Endothelial cell of umbilical vein (primary cell): ENCODE measurements at regions not wholly inside any gene's neighbourhood (a gene's known extent, or its start where the extent isn't known, plus 50 kb on each side); places are given as distances from the start of the nearest gene placed in this dataset.

ENCODE experiments used
- BruUV-seq: library from RNA; stranded (reverse); fragments of 400-500 nt; replicated peaks from 2 replicates; lab custom pipeline; 2021; lab: Mats Ljungman, UMichigan
- CTCF ChIA-PET: fragments of 300-600, 350-600 bp; sonication (Branson Sonifier 250); formaldehyde crosslinking; loops from one replicate; lab custom pipeline; 2021; ENCODE audit warnings: antibody characterized with exemption, inconsistent platforms; lab: Charles Lee
- POLR2A ChIA-PET: fragments of 300-600, 350-600 bp; sonication (Branson Sonifier 250); formaldehyde crosslinking; loops from one replicate; lab custom pipeline; 2021; ENCODE audit warnings: antibody characterized with exemption, inconsistent platforms; lab: Charles Lee
- DNase-seq: peaks from one replicate; pipeline ENCODE4 v3.0.0-alpha.2; 2011; ENCODE audit warnings: low read depth, low spot score
- FAIRE-seq: peaks from 2 replicates; lab custom pipeline; 2011; peaks lifted over from hg19 to GRCh38; lab: Jason Lieb, UNC
- H2AFZ ChIP-seq: 2 replicates; pipeline ENCODE4 v1.6.0; 2012; ENCODE audit warnings: low read depth, low read length, control low read depth, inconsistent platforms
- H3K27ac ChIP-seq: 2 replicates; pipeline ENCODE4 v1.5.1; 2011; ENCODE audit warnings: low read depth, mild to moderate bottlenecking, control low read depth, low read length, moderate library complexity; ENCODE audit not compliant: insufficient read depth
- H3K27me3 ChIP-seq, 2 experiments: 2 replicates each; pipeline versions ENCODE4 v1.6.0 to v1.6.1; 2011; ENCODE audit warnings: low read length in 2 of 2, mixed read lengths in 1 of 2; ENCODE audit not compliant: control insufficient read depth in 2 of 2, insufficient read depth in 2 of 2
- H3K36me3 ChIP-seq, 2 experiments: 2 replicates in 1 of 2; 3 replicates in 1 of 2; pipeline ENCODE4 v1.5.1; 2011; ENCODE audit warnings: low read length in 2 of 2, mild to moderate bottlenecking in 1 of 2, moderate library complexity in 1 of 2; ENCODE audit not compliant: control insufficient read depth in 2 of 2, insufficient read depth in 2 of 2; ENCODE audit errors: extremely low read depth in 1 of 2
- H3K4me1 ChIP-seq: 3 replicates; pipeline ENCODE4 v1.5.1; 2011; ENCODE audit warnings: mild to moderate bottlenecking, low read length; ENCODE audit not compliant: control insufficient read depth, insufficient read depth; ENCODE audit errors: extremely low read depth
- H3K4me2 ChIP-seq: 2 replicates; pipeline ENCODE4 v1.6.1; 2011; ENCODE audit warnings: low read length, control low read depth, mixed read lengths; ENCODE audit not compliant: insufficient read depth
- H3K4me3 ChIP-seq, 3 experiments: fragments of 200-600 bp in 1 of 3; sonication (generic), shearing (Covaris generic) in 1 of 3; replicated peaks in 1 of 3; 2 replicates each; pipeline ENCODE4 v1.5.1; 2011 to 2016; ENCODE audit warnings: control low read depth in 3 of 3, low read length in 3 of 3, mild to moderate bottlenecking in 2 of 3, inconsistent platforms in 1 of 3, low read depth in 1 of 3, moderate library complexity in 1 of 3; ENCODE audit not compliant: insufficient read depth in 1 of 3
- H3K79me2 ChIP-seq: 2 replicates; pipeline ENCODE4 v1.6.0; 2012; ENCODE audit warnings: low read length, inconsistent platforms; ENCODE audit not compliant: control insufficient read depth, insufficient read depth
- H3K9ac ChIP-seq: replicated peaks from 2 replicates; pipeline ENCODE3; 2011; ENCODE audit warnings: low read length, control low read depth; ENCODE audit not compliant: insufficient read depth; ENCODE audit errors: extremely low read depth
- H3K9me1 ChIP-seq: replicated peaks from 3 replicates; pipeline ENCODE4 v1.6.0; 2011; ENCODE audit warnings: mild to moderate bottlenecking, low read length; ENCODE audit not compliant: control insufficient read depth, insufficient read depth; ENCODE audit errors: extremely low read depth
- H3K9me3 ChIP-seq: replicated peaks from 2 replicates; pipeline ENCODE4 v1.5.1; 2012; ENCODE audit warnings: low read length, inconsistent platforms; ENCODE audit not compliant: control insufficient read depth, insufficient read depth
- H4K20me1 ChIP-seq: replicated peaks from 2 replicates; pipeline ENCODE3; 2011; ENCODE audit warnings: mild to moderate bottlenecking, low read length; ENCODE audit not compliant: control insufficient read depth, insufficient read depth; ENCODE audit errors: extremely low read depth
- EZH2 ChIP-seq: IDR thresholded peaks from 2 replicates; pipeline ENCODE4 v1.6.1; 2012; ENCODE audit warnings: borderline replicate concordance, low read depth, mild to moderate bottlenecking, moderate library complexity, low read length, inconsistent platforms; ENCODE audit not compliant: severe bottlenecking
- FOS ChIP-seq: IDR thresholded peaks from 2 replicates; pipeline ENCODE4 v1.6.1; 2011; ENCODE audit warnings: mild to moderate bottlenecking, low read length, moderate library complexity, borderline replicate concordance; ENCODE audit not compliant: insufficient read depth
- GATA2 ChIP-seq: IDR thresholded peaks from 2 replicates; pipeline ENCODE4 v1.7.0; 2011; ENCODE audit warnings: low read depth, mild to moderate bottlenecking, moderate library complexity, mixed read lengths, low read length; ENCODE audit not compliant: insufficient read length, insufficient read depth
- JUN ChIP-seq: IDR thresholded peaks from 2 replicates; pipeline ENCODE4 v1.6.1; 2011; ENCODE audit warnings: borderline replicate concordance, low read depth; ENCODE audit not compliant: insufficient read length, insufficient read depth
- MYC ChIP-seq: IDR thresholded peaks from one replicate; pipeline ENCODE4 v1.6.1; 2011; ENCODE audit warnings: mild to moderate bottlenecking, low read depth, low read length
- POLR2A ChIP-seq: IDR thresholded peaks from 2 replicates; pipeline ENCODE4 v1.6.1; 2012; ENCODE audit warnings: low read depth, mild to moderate bottlenecking, control low read depth, low read length
- POLR2AphosphoS5 ChIP-seq: IDR thresholded peaks from 2 replicates; pipeline ENCODE4 v1.6.1; 2012; ENCODE audit warnings: low read depth, mild to moderate bottlenecking, control low read depth, low read length, moderate library complexity; ENCODE audit not compliant: insufficient read depth
- dilution Hi-C: fragments of 300-500 bp; cut with MboI; formaldehyde crosslinking; loops from one replicate; pipeline ENCODE4 v1.15.0; 2019; ENCODE audit warnings: low sequenced_read_pairs; ENCODE audit not compliant: extremely low pct_ligation_motif_present
- intact Hi-C: fragments of 100-400 bp; cut with micrococcal nuclease; formaldehyde crosslinking; loops from one replicate; pipeline ENCODE4 v1.10.0; 2022
- TF ChIP-seq, protein P1 (sequence below): IDR thresholded peaks from 2 replicates; pipeline ENCODE4 v1.6.1; 2011; ENCODE audit not compliant: insufficient read depth, insufficient read length
- TF ChIP-seq, protein P2 (sequence below), 2 donors: IDR thresholded peaks; 1 replicate in 1 of 2; 2 replicates in 1 of 2; pipeline ENCODE4 v1.5.1; 2011; ENCODE audit warnings: low read length in 2 of 2, mild to moderate bottlenecking in 2 of 2, moderate library complexity in 2 of 2, control low read depth in 1 of 2, inconsistent platforms in 1 of 2, low read depth in 1 of 2; ENCODE audit not compliant: insufficient read depth in 1 of 2; ENCODE audit errors: extremely low read depth in 1 of 2

DNA sequence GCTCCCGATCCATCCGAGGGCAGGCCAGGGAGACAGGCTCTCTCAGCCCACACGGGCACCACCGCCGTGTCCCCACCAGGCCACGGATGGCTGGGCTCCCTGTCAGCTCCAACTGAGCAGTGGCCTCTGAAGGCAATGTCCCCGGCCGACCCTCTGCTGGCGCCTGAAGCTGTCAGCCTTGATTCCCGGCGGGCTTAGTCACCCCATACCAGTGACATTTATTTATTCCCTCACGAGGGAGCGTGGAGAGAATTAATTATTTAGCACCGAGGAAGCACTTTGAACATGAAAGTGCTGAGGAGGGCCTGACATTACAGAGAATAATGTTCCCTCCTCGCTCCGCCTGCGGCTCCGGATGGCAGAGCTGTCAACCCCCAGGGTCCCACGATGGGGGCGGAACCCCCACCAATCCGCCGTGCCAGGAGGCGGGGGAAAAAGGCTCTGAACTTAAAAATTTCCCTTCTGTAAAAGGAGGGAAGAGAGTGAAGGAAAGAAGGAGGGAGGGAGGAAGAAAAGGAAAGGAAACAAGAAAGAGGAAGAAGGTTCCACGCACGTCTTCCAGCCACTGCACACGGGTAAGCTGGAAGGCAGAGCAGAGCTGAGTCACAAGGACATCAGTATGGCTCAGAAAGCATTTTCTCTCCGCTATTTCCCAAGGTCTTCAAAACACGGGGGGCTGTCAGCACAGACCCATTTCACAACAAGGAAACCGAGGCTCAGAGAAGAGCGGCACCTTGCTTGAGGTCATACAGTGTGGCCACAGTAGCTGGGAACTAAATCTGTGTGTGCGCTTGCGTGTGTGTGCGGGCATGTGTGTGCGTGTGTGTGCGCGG, 108.7 kb upstream of the NCOR2 start:
- no peaks in the 10 kb centered on the region for H3K36me3 ChIP-seq
- no peaks in the 10 kb centered on the region for H3K9me3 ChIP-seq
- dilution Hi-C loops = loop anchor here (25.0 kb wide), 1 partner anchor 114 kb away; the partner anchor contains the start of gene NCOR2
- CTCF ChIA-PET = no interaction called here
- no peaks in the 10 kb centered on the region for H3K9me1 ChIP-seq
- TF ChIP-seq MYC = no peak
- BruUV-seq = no TSS peak
- H3K27me3 ChIP-seq = no peaks in the 10 kb centered on the region
- no peak overlapping the region for H3K9ac ChIP-seq
- no peak for FAIRE-seq
- H3K79me2 ChIP-seq = no peaks in the 10 kb centered on the region
- H3K27ac ChIP-seq = no peak overlapping the region
- no peaks in the 10 kb centered on the region for H4K20me1 ChIP-seq
- intact Hi-C loops = no loop called here
- DNase-seq = no peak
- POLR2A ChIA-PET = no interaction called here
- peaks cover 9% of the 10 kb centered on the region for H3K4me1 ChIP-seq
- no peak overlapping the region for H3K4me2 ChIP-seq
- H2AFZ ChIP-seq = no peak overlapping the region
- no peak overlapping the region for H3K4me3 ChIP-seq

DNA sequence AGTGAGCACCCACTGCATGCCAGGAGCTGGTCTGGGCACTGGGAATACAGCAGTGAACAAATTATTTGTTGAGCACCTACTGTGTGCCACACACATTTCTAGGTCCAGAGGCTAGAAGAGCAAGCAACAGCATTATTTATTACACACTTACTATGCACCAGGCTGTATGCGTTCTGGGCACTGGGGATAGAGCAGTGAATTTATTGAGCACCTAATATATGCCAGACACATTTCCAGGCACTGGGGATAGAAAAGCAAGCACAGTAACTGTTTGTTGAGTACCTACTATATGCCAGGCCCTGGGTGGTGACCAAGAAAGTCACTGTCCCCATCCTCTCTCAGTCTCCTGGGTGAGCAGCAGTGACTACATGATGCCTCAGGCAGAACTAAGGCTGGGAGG, 107.5 kb upstream of the NCOR2 start:
- BruUV-seq = no TSS peak
- no peak for DNase-seq
- Histone ChIP-seq H3K27me3 (no peaks in the 10 kb centered on the region), H2AFZ (no peak overlapping the region), H3K4me1 (peaks cover 3% of the 10 kb centered on the region), H3K9me3 (no peaks in the 10 kb centered on the region), H4K20me1 (no peaks in the 10 kb centered on the region), H3K4me2 (no peak overlapping the region), H3K36me3 (no peaks in the 10 kb centered on the region), H3K9ac (no peak overlapping the region), H3K27ac (no peak overlapping the region), H3K4me3 (no peak overlapping the region), H3K9me1 (no peaks in the 10 kb centered on the region), H3K79me2 (no peaks in the 10 kb centered on the region)
- ChIA-PET CTCF (no interaction called here), POLR2A (no interaction called here)
- dilution Hi-C loops (loop anchor here (25.0 kb wide), 1 partner anchor 113 kb away; the partner anchor contains the start of gene NCOR2), intact Hi-C loops (no loop called here)
- TF ChIP-seq EZH2 = no peak
- no peak for TF ChIP-seq POLR2A
- no peak for TF ChIP-seq JUN
- TF ChIP-seq, protein P1, sequence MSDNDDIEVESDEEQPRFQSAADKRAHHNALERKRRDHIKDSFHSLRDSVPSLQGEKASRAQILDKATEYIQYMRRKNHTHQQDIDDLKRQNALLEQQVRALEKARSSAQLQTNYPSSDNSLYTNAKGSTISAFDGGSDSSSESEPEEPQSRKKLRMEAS = no peak
- no peak for TF ChIP-seq POLR2AphosphoS5
- no peak for TF ChIP-seq MYC
- no peak for TF ChIP-seq FOS
- no peak for TF ChIP-seq GATA2
- TF ChIP-seq, protein P2, sequence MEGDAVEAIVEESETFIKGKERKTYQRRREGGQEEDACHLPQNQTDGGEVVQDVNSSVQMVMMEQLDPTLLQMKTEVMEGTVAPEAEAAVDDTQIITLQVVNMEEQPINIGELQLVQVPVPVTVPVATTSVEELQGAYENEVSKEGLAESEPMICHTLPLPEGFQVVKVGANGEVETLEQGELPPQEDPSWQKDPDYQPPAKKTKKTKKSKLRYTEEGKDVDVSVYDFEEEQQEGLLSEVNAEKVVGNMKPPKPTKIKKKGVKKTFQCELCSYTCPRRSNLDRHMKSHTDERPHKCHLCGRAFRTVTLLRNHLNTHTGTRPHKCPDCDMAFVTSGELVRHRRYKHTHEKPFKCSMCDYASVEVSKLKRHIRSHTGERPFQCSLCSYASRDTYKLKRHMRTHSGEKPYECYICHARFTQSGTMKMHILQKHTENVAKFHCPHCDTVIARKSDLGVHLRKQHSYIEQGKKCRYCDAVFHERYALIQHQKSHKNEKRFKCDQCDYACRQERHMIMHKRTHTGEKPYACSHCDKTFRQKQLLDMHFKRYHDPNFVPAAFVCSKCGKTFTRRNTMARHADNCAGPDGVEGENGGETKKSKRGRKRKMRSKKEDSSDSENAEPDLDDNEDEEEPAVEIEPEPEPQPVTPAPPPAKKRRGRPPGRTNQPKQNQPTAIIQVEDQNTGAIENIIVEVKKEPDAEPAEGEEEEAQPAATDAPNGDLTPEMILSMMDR (IDR thresholded peaks at IDR 0.05; ENCODE audit: extremely low read depth in 1 of 2, insufficient read depth in 1 of 2, low read depth in 1 of 2, low read length in 2 of 2) = no peak
- FAIRE-seq = no peak
